Type B pancreatic cell (in vitro differentiated cells): ENCODE measurements at regions not wholly inside any gene's neighbourhood (a gene's known extent, or its start where the extent isn't known, plus 50 kb on each side); places are given as distances from the start of the nearest gene placed in this dataset.

Experiments
- DNase-seq: peaks from one replicate; pipeline ENCODE4 v3.0.0; 2021; ENCODE audit warnings: mixed read lengths; ENCODE audit not compliant: unreplicated experiment; ENCODE audit errors: extremely low spot score
- H3K27ac Mint-ChIP-seq: 2 replicates; pipeline ENCODE4 v1.8.0; 2021; ENCODE audit warnings: mild to moderate bottlenecking, mixed read lengths
- H3K27me3 Mint-ChIP-seq: 2 replicates; pipeline ENCODE4 v1.8.0; 2021; ENCODE audit warnings: mixed read lengths
- H3K36me3 Mint-ChIP-seq: 2 replicates; pipeline ENCODE4 v1.8.0; 2021; ENCODE audit warnings: mixed read lengths
- H3K4me1 Mint-ChIP-seq: one replicate; pipeline ENCODE4 v1.8.0; 2021; ENCODE audit warnings: mixed read lengths; ENCODE audit not compliant: unreplicated experiment
- H3K4me3 Mint-ChIP-seq: 2 replicates; pipeline ENCODE4 v1.8.0; 2021; ENCODE audit warnings: mild to moderate bottlenecking, mixed read lengths
- H3K9me3 Mint-ChIP-seq: 2 replicates; pipeline ENCODE4 v1.8.0; 2021; ENCODE audit warnings: mixed read lengths
- CTCF ChIP-seq: fragments of 200-600 bp; sonication (generic); conservative IDR thresholded peaks from 2 replicates; pipeline ENCODE4 v1.5.0; 2021; ENCODE audit warnings: antibody characterized with exemption, mild to moderate bottlenecking

GRCh38 chr1:79790950-79791349 lies 784.4 kb upstream of the ADGRL4 start:
- DNase-seq, result no peak
- no peak overlapping the region for H3K4me3 Mint-ChIP-seq
- H3K36me3 Mint-ChIP-seq, result no peaks in the 10 kb centered on the region

GRCh38 chr1:79787631-79788030 lies 781.1 kb upstream of the ADGRL4 start:
- Mint-ChIP-seq H3K36me3 (no peaks in the 10 kb centered on the region), H3K27ac (no peak overlapping the region), H3K27me3 (no peaks in the 10 kb centered on the region), H3K9me3 (no peaks in the 10 kb centered on the region), H3K4me1 (no peaks in the 10 kb centered on the region), H3K4me3 (no peak overlapping the region)
- DNase-seq, result no peak
- no peak for TF ChIP-seq CTCF

More at GRCh38 chr1:79790950-79791349, 784.4 kb upstream of the ADGRL4 start:
- TF ChIP-seq CTCF, result no peak
- no peaks in the 10 kb centered on the region for H3K27me3 Mint-ChIP-seq
- no peak overlapping the region for H3K27ac Mint-ChIP-seq
- H3K9me3 Mint-ChIP-seq, result no peaks in the 10 kb centered on the region
- H3K4me1 Mint-ChIP-seq, result no peaks in the 10 kb centered on the region

- Mint-ChIP-seq H3K36me3 (no peaks in the 10 kb centered on the region), H3K4me3 (no peak overlapping the region), H3K27ac (no peak overlapping the region), H3K9me3 (no peaks in the 10 kb centered on the region), H3K4me1 (no peaks in the 10 kb centered on the region), H3K27me3 (no peaks in the 10 kb centered on the region)
- TF ChIP-seq CTCF, result no peak
- DNase-seq, result no peak
These were observed 779.4 kb upstream of the ADGRL4 start for GRCh38 chr1:79785964-79786363.

GRCh38 chr1:79785561-79785960 lies 779.0 kb upstream of the ADGRL4 start:
- DNase-seq, result no peak
- no peaks in the 10 kb centered on the region for H3K27me3 Mint-ChIP-seq
- H3K4me1 Mint-ChIP-seq, result no peaks in the 10 kb centered on the region
- TF ChIP-seq CTCF, result no peak
- no peaks in the 10 kb centered on the region for H3K9me3 Mint-ChIP-seq
- H3K4me3 Mint-ChIP-seq, result no peak overlapping the region
- H3K36me3 Mint-ChIP-seq, result no peaks in the 10 kb centered on the region
- H3K27ac Mint-ChIP-seq, result no peak overlapping the region

- H3K36me3 Mint-ChIP-seq, result no peaks in the 10 kb centered on the region
- no peak for DNase-seq
- H3K27me3 Mint-ChIP-seq, result no peaks in the 10 kb centered on the region
- no peaks in the 10 kb centered on the region for H3K9me3 Mint-ChIP-seq
- no peak overlapping the region for H3K27ac Mint-ChIP-seq
- H3K4me3 Mint-ChIP-seq, result no peak overlapping the region
- no peak for TF ChIP-seq CTCF
- H3K4me1 Mint-ChIP-seq, result peaks cover 7% of the 10 kb centered on the region
These were observed 774.7 kb upstream of the ADGRL4 start for GRCh38 chr1:79781261-79781660.
